OCI-LY7 (cell line): ENCODE measurements at regions not wholly inside any gene's neighbourhood (a gene's known extent, or its start where the extent isn't known, plus 50 kb on each side); places are given as distances from the start of the nearest gene placed in this dataset.

ENCODE experiments used
- BruUV-seq: library from RNA; stranded (reverse); fragments of 400-500 nt; replicated peaks from 2 replicates; lab custom pipeline; 2021; lab: Mats Ljungman, UMichigan
- CTCF ChIA-PET: fragments of 300-600 bp; sonication (Branson Sonifier 250); formaldehyde crosslinking; loops from one replicate; lab custom pipeline; 2022; ENCODE audit warnings: antibody characterized with exemption; ENCODE audit not compliant: unreplicated experiment; lab: Charles Lee
- POLR2A ChIA-PET: fragments of 300-600 bp; sonication (Branson Sonifier 250); formaldehyde crosslinking; loops from one replicate; lab custom pipeline; 2022; ENCODE audit warnings: antibody characterized with exemption; lab: Charles Lee
- DNase-seq: peaks from one replicate; pipeline ENCODE4 v3.0.0-alpha.2; 2015; ENCODE audit warnings: low spot score
- H2AFZ ChIP-seq: fragments of 200-600 bp; sonication (generic), shearing (Covaris generic); 2 replicates; pipeline ENCODE4 v1.6.1; 2014; ENCODE audit warnings: mild to moderate bottlenecking, antibody characterized with exemption, low read length, moderate library complexity
- H3K27ac ChIP-seq: fragments of 200-600 bp; sonication (generic); 2 replicates; pipeline ENCODE4 v1.5.1; 2014; ENCODE audit warnings: mixed run types, low read depth, mild to moderate bottlenecking, moderate library complexity, low read length, inconsistent platforms; ENCODE audit not compliant: poor library complexity, severe bottlenecking
- H3K36me3 ChIP-seq: fragments of 200-600 bp; sonication (generic); 2 replicates; pipeline ENCODE4 v1.6.1; 2014; ENCODE audit warnings: mild to moderate bottlenecking, antibody characterized with exemption, low read length, moderate library complexity, mixed read lengths; ENCODE audit not compliant: insufficient read depth
- H3K4me1 ChIP-seq: fragments of 200-600 bp; sonication (generic); 2 replicates; pipeline ENCODE4 v1.5.1; 2014; ENCODE audit warnings: mild to moderate bottlenecking, low read length; ENCODE audit not compliant: insufficient read depth, poor library complexity, severe bottlenecking
- H3K4me2 ChIP-seq: fragments of 200-600 bp; sonication (generic); 2 replicates; pipeline ENCODE4 v1.6.1; 2014; ENCODE audit warnings: mild to moderate bottlenecking, low read length
- H3K4me3 ChIP-seq: fragments of 200-600 bp; sonication (generic); 2 replicates; pipeline ENCODE4 v1.5.1; 2014; ENCODE audit warnings: mild to moderate bottlenecking, low read depth, low read length; ENCODE audit not compliant: poor library complexity, severe bottlenecking
- H3K79me2 ChIP-seq: fragments of 200-600 bp; sonication (generic); 2 replicates; pipeline ENCODE4 v1.6.1; 2016; ENCODE audit warnings: low read depth, mild to moderate bottlenecking, low read length, moderate library complexity, mixed read lengths; ENCODE audit not compliant: insufficient read depth
- H3K9me2 ChIP-seq: fragments of 200-600 bp; sonication (generic); 2 replicates; pipeline ENCODE4 v1.6.1; 2016; ENCODE audit warnings: mild to moderate bottlenecking, low read length, mixed read lengths; ENCODE audit not compliant: insufficient read depth
- H3K9me3 ChIP-seq: fragments of 200-600 bp; sonication (generic); 2 replicates; pipeline ENCODE4 v1.6.1; 2014; ENCODE audit warnings: mild to moderate bottlenecking, mixed run types, low read length, mixed read lengths
- H4K20me1 ChIP-seq: fragments of 200-600 bp; sonication (generic); 2 replicates; pipeline ENCODE4 v1.6.1; 2014; ENCODE audit warnings: mild to moderate bottlenecking, antibody characterized with exemption, low read length, moderate library complexity, mixed read lengths; ENCODE audit not compliant: insufficient read depth
- EZH2phosphoT487 ChIP-seq: fragments of 200-600 bp; sonication (generic); IDR thresholded peaks from 2 replicates; pipeline ENCODE4 v1.6.1; 2018; ENCODE audit warnings: low read depth, borderline replicate concordance, mild to moderate bottlenecking, mixed run types, antibody characterized with exemption, low read length, moderate library complexity, mixed read lengths
- intact Hi-C: fragments of 100-400 bp; cut with micrococcal nuclease; formaldehyde crosslinking; loops from one replicate; pipeline ENCODE4 v1.10.0; 2022; ENCODE audit not compliant: unreplicated experiment
- TF ChIP-seq, protein P1 (sequence below): fragments of 200-600 bp; sonication (generic); conservative IDR thresholded peaks from 2 replicates; pipeline ENCODE4 v1.5.1; 2014; ENCODE audit warnings: mild to moderate bottlenecking, antibody characterized with exemption, low read length, moderate library complexity, mixed read lengths

GRCh38 chrX:122666601-122667000 lies 517.5 kb upstream of the GRIA3 start:
- DNase-seq, result no peak
- no peaks in the 10 kb centered on the region for H3K9me3 ChIP-seq
- no peaks in the 10 kb centered on the region for H4K20me1 ChIP-seq
- no peak for TF ChIP-seq EZH2phosphoT487
- TF ChIP-seq, protein P1, sequence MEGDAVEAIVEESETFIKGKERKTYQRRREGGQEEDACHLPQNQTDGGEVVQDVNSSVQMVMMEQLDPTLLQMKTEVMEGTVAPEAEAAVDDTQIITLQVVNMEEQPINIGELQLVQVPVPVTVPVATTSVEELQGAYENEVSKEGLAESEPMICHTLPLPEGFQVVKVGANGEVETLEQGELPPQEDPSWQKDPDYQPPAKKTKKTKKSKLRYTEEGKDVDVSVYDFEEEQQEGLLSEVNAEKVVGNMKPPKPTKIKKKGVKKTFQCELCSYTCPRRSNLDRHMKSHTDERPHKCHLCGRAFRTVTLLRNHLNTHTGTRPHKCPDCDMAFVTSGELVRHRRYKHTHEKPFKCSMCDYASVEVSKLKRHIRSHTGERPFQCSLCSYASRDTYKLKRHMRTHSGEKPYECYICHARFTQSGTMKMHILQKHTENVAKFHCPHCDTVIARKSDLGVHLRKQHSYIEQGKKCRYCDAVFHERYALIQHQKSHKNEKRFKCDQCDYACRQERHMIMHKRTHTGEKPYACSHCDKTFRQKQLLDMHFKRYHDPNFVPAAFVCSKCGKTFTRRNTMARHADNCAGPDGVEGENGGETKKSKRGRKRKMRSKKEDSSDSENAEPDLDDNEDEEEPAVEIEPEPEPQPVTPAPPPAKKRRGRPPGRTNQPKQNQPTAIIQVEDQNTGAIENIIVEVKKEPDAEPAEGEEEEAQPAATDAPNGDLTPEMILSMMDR, result no peak
- no peaks in the 10 kb centered on the region for H3K9me2 ChIP-seq
- no peak overlapping the region for H3K27ac ChIP-seq
- no peaks in the 10 kb centered on the region for H3K4me1 ChIP-seq
- intact Hi-C loops, result no loop called here
- BruUV-seq, result no TSS peak
- H3K79me2 ChIP-seq, result no peaks in the 10 kb centered on the region
- H3K36me3 ChIP-seq, result no peaks in the 10 kb centered on the region
- CTCF ChIA-PET, result no interaction called here
- H3K4me3 ChIP-seq, result no peak overlapping the region
- H2AFZ ChIP-seq, result no peak overlapping the region
- POLR2A ChIA-PET, result no interaction called here
- no peak overlapping the region for H3K4me2 ChIP-seq

- no TSS peak for BruUV-seq
- intact Hi-C loops, result no loop called here
- TF ChIP-seq EZH2phosphoT487, result no peak
- TF ChIP-seq, protein P1, result no peak
- POLR2A ChIA-PET, result no interaction called here
- H2AFZ ChIP-seq, result no peak overlapping the region
- CTCF ChIA-PET, result no interaction called here
- no peaks in the 10 kb centered on the region for H3K36me3 ChIP-seq
- no peaks in the 10 kb centered on the region for H3K9me2 ChIP-seq
- no peak overlapping the region for H3K4me2 ChIP-seq
- no peaks in the 10 kb centered on the region for H3K9me3 ChIP-seq
- no peak overlapping the region for H3K27ac ChIP-seq
- no peak overlapping the region for H3K4me3 ChIP-seq
- no peak for DNase-seq
- H3K4me1 ChIP-seq, result no peaks in the 10 kb centered on the region
- no peaks in the 10 kb centered on the region for H4K20me1 ChIP-seq
- H3K79me2 ChIP-seq, result no peaks in the 10 kb centered on the region
Measured at GRCh38 chrX:122667667-122668066, 516.4 kb upstream of the GRIA3 start.

DNA sequence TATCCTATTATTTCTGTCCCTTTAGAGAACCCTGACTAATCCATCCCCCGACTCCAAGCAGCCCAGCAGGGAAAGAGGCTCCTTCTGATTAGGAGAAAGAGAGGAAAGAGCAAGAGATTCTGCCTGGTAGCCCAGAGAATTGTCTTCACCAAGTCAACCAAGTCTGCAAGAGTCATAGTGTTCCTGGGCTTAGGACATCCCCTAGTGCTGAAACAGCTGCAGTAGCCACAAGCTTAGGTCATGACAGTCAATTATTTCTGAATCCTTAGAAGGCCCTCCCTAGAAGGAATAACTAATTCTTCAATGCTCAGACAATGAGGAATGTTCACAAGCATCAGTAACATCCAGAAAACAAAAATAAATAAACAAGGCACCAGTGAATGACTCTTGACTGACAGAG lies 480.3 kb upstream of the GRIA3 start:
- no TSS peak for BruUV-seq
- ChIA-PET POLR2A (no interaction called here), CTCF (no interaction called here)
- intact Hi-C loops, result no loop called here
- DNase-seq, result no peak
- Histone ChIP-seq H3K9me3 (no peaks in the 10 kb centered on the region), H4K20me1 (no peaks in the 10 kb centered on the region), H3K4me2 (no peak overlapping the region), H3K4me3 (no peak overlapping the region), H2AFZ (no peak overlapping the region), H3K9me2 (no peaks in the 10 kb centered on the region), H3K79me2 (no peaks in the 10 kb centered on the region), H3K27ac (no peak overlapping the region), H3K36me3 (no peaks in the 10 kb centered on the region), H3K4me1 (no peaks in the 10 kb centered on the region)
- no peak for TF ChIP-seq EZH2phosphoT487
- TF ChIP-seq, protein P1, result no peak
